ENCODE measurements at regions not wholly inside any gene's neighbourhood (a gene's known extent, or its start where the extent isn't known, plus 50 kb on each side); places are given as distances from the start of the nearest gene placed in this dataset.

DNA sequence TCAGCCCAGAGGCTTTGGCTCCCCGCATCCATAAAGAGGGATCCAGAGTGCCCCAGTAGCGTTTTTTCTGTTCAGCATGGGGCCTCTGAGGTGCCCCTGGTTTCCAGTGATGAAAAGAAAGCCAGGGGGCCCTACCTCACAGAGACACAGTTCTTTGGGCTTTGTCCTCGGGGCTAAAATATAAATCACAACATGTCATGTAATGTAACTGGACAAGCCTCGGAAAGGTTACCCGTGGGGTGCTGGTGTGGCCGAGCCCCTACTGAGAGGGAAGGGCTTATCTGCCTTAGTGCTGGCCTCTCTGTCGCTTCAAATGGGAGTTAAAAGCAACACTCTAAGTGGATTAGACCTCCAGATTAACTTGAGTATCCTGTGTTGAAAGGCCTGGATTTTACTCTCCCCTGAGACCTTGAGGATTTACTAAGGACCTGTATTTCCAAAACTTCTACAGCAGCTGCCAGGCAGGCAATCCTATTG lies 251.6 kb upstream of the APCDD1 start:
- Histone ChIP-seq H3K36me3 (ENCODE audit: insufficient read depth, low read length) (no peaks in the 10 kb centered on the region), H2AFZ (ENCODE audit: low read depth, low read length) (no peak overlapping the region), H3K4me2 (ENCODE audit: low read length) (no peak overlapping the region)

DNA sequence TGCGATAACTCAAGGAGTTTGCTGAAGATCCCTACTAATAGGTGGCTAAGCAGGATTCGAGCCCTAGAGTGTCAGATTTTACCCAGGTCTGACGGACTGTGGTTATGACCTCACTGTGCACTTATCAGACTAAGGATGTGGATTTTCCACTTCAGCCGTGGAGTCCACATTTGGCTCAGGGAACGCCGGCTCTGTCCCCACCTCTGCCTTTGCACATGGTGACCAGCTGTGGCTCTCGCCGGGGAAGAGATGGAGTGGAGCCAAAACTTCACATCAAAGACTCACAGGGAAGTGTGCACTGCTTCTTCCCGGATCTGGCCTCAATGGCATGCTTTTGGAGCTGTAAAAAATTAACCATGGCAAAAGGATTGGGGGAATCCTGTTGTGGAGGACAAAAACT lies 249.3 kb upstream of the APCDD1 start:
- Histone ChIP-seq H3K9ac (ENCODE audit: low read length) (no peak overlapping the region), H3K9me2 (ENCODE audit: insufficient read depth, low read length) (no peaks in the 10 kb centered on the region), H3K79me2 (replicated peaks; ENCODE audit: insufficient read depth, low read length) (no peaks in the 10 kb centered on the region), H3K9me3 (ENCODE audit: low read length) (no peaks in the 10 kb centered on the region), H3K36me3 (ENCODE audit: insufficient read depth, low read length) (no peaks in the 10 kb centered on the region), H3F3A (ENCODE audit: insufficient read depth, low read length, poor library complexity, severe bottlenecking) (no peaks in the 10 kb centered on the region), H3K4me2 (ENCODE audit: low read length) (no peak overlapping the region), H3K27me3 (ENCODE audit: insufficient read depth, low read depth, low read length) (no peaks in the 10 kb centered on the region), H3K4me3 (ENCODE audit: low read length) (no peak overlapping the region), H3K27ac (ENCODE audit: low read length) (no peak overlapping the region), H4K20me1 (ENCODE audit: insufficient read depth) (no peaks in the 10 kb centered on the region), H2AFZ (ENCODE audit: low read depth, low read length) (no peak overlapping the region)
- TF ChIP-seq SMC3 (conservative IDR thresholded peaks at IDR 0.05; ENCODE audit: poor library complexity) (no peak), EZH2 (IDR thresholded peaks at IDR 0.05; ENCODE audit: borderline replicate concordance, insufficient read depth, low read length, poor library complexity, severe bottlenecking) (no peak), TAF1 (IDR thresholded peaks at IDR 0.05; ENCODE audit: low read depth) (no peak), MXI1 (conservative IDR thresholded peaks at IDR 0.05; ENCODE audit: poor library complexity, severe bottlenecking) (no peak), RAD21 (conservative IDR thresholded peaks at IDR 0.05) (no peak), EP300 (conservative IDR thresholded peaks at IDR 0.05; ENCODE audit: poor library complexity, severe bottlenecking) (no peak), POLR2AphosphoS5 (IDR thresholded peaks at IDR 0.05) (no peak)
- TF ChIP-seq, protein P1, sequence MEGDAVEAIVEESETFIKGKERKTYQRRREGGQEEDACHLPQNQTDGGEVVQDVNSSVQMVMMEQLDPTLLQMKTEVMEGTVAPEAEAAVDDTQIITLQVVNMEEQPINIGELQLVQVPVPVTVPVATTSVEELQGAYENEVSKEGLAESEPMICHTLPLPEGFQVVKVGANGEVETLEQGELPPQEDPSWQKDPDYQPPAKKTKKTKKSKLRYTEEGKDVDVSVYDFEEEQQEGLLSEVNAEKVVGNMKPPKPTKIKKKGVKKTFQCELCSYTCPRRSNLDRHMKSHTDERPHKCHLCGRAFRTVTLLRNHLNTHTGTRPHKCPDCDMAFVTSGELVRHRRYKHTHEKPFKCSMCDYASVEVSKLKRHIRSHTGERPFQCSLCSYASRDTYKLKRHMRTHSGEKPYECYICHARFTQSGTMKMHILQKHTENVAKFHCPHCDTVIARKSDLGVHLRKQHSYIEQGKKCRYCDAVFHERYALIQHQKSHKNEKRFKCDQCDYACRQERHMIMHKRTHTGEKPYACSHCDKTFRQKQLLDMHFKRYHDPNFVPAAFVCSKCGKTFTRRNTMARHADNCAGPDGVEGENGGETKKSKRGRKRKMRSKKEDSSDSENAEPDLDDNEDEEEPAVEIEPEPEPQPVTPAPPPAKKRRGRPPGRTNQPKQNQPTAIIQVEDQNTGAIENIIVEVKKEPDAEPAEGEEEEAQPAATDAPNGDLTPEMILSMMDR (IDR thresholded peaks at IDR 0.05; ENCODE audit: poor library complexity, severe bottlenecking): no peak
- TF ChIP-seq, protein P2, sequence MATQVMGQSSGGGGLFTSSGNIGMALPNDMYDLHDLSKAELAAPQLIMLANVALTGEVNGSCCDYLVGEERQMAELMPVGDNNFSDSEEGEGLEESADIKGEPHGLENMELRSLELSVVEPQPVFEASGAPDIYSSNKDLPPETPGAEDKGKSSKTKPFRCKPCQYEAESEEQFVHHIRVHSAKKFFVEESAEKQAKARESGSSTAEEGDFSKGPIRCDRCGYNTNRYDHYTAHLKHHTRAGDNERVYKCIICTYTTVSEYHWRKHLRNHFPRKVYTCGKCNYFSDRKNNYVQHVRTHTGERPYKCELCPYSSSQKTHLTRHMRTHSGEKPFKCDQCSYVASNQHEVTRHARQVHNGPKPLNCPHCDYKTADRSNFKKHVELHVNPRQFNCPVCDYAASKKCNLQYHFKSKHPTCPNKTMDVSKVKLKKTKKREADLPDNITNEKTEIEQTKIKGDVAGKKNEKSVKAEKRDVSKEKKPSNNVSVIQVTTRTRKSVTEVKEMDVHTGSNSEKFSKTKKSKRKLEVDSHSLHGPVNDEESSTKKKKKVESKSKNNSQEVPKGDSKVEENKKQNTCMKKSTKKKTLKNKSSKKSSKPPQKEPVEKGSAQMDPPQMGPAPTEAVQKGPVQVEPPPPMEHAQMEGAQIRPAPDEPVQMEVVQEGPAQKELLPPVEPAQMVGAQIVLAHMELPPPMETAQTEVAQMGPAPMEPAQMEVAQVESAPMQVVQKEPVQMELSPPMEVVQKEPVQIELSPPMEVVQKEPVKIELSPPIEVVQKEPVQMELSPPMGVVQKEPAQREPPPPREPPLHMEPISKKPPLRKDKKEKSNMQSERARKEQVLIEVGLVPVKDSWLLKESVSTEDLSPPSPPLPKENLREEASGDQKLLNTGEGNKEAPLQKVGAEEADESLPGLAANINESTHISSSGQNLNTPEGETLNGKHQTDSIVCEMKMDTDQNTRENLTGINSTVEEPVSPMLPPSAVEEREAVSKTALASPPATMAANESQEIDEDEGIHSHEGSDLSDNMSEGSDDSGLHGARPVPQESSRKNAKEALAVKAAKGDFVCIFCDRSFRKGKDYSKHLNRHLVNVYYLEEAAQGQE (IDR thresholded peaks at IDR 0.05; ENCODE audit: borderline replicate concordance): no peak

More for the DNA sequence above, 251.6 kb upstream of the APCDD1 start:
- no peaks in the 10 kb centered on the region for H3K79me2 ChIP-seq (replicated peaks; ENCODE audit: insufficient read depth, low read length)
- H4K20me1 ChIP-seq (ENCODE audit: insufficient read depth): no peaks in the 10 kb centered on the region
- H3K27ac ChIP-seq (ENCODE audit: low read length): no peak overlapping the region
- H3K9ac ChIP-seq (ENCODE audit: low read length): no peak overlapping the region
- no peaks in the 10 kb centered on the region for H3F3A ChIP-seq (ENCODE audit: insufficient read depth, low read length, poor library complexity, severe bottlenecking)
- H3K4me3 ChIP-seq (ENCODE audit: low read length): no peak overlapping the region
- TF ChIP-seq RAD21 (conservative IDR thresholded peaks at IDR 0.05) (no peak), EZH2 (IDR thresholded peaks at IDR 0.05; ENCODE audit: borderline replicate concordance, insufficient read depth, low read length, poor library complexity, severe bottlenecking) (no peak), EP300 (conservative IDR thresholded peaks at IDR 0.05; ENCODE audit: poor library complexity, severe bottlenecking) (no peak), MXI1 (conservative IDR thresholded peaks at IDR 0.05; ENCODE audit: poor library complexity, severe bottlenecking) (no peak), POLR2AphosphoS5 (IDR thresholded peaks at IDR 0.05) (no peak), SMC3 (conservative IDR thresholded peaks at IDR 0.05; ENCODE audit: poor library complexity) (no peak), TAF1 (IDR thresholded peaks at IDR 0.05; ENCODE audit: low read depth) (no peak)
- TF ChIP-seq, protein P1 (IDR thresholded peaks at IDR 0.05; ENCODE audit: poor library complexity, severe bottlenecking): no peak
- TF ChIP-seq, protein P2 (IDR thresholded peaks at IDR 0.05; ENCODE audit: borderline replicate concordance): no peak
- no peaks in the 10 kb centered on the region for H3K9me2 ChIP-seq (ENCODE audit: insufficient read depth, low read length)
- no peaks in the 10 kb centered on the region for H3K27me3 ChIP-seq (ENCODE audit: insufficient read depth, low read depth, low read length)
- H3K9me3 ChIP-seq (ENCODE audit: low read length): no peaks in the 10 kb centered on the region
